Astrocyte of the spinal cord (primary cell): ENCODE measurements at regions not wholly inside any gene's neighbourhood (a gene's known extent, or its start where the extent isn't known, plus 50 kb on each side); places are given as distances from the start of the nearest gene placed in this dataset.
"Not testable (repeated sequence)": the region's sequence is repeated elsewhere in the genome, so short reads cannot be mapped to it uniquely, and the experiment has no call there.

Experiments
- DNase-seq: peaks from one replicate; pipeline ENCODE4 v3.0.0; 2011; ENCODE audit warnings: low read depth, low spot score
- H3K4me3 ChIP-seq: 2 replicates; pipeline ENCODE4 v1.5.1; 2011; ENCODE audit warnings: low read depth, mild to moderate bottlenecking, low read length, moderate library complexity
- in situ Hi-C: cut with HindIII; loops from 2 replicates; pipeline ENCODE4 v1.10.0; 2017; ENCODE audit warnings: low sequenced_read_pairs
- TF ChIP-seq, protein P1 (sequence below): IDR thresholded peaks from 2 replicates; pipeline ENCODE4 v1.5.1; 2012; ENCODE audit warnings: low read depth, mild to moderate bottlenecking, low read length, inconsistent platforms

DNA sequence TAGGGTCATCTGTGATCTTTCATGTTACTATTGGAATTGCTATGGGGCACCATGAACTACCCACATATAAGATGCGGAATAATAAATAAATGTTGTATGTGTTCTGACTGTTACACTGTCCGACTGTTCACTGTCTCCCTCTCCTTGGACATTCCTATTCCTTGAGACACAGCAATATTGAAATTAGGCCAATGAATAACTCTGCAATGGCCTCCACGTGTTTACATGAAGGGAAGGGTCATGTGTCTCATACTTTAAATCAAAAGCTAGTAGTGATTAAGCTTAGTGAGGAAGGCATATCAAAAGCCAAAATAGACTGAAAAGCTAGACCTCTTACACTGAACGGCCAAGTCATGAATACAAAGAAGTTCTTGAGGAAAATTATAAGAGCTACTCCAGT lies 751.3 kb downstream of the SOCS6 start:
- TF ChIP-seq, protein P1, sequence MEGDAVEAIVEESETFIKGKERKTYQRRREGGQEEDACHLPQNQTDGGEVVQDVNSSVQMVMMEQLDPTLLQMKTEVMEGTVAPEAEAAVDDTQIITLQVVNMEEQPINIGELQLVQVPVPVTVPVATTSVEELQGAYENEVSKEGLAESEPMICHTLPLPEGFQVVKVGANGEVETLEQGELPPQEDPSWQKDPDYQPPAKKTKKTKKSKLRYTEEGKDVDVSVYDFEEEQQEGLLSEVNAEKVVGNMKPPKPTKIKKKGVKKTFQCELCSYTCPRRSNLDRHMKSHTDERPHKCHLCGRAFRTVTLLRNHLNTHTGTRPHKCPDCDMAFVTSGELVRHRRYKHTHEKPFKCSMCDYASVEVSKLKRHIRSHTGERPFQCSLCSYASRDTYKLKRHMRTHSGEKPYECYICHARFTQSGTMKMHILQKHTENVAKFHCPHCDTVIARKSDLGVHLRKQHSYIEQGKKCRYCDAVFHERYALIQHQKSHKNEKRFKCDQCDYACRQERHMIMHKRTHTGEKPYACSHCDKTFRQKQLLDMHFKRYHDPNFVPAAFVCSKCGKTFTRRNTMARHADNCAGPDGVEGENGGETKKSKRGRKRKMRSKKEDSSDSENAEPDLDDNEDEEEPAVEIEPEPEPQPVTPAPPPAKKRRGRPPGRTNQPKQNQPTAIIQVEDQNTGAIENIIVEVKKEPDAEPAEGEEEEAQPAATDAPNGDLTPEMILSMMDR: no peak
- in situ Hi-C loops: no loop called here
- DNase-seq: peak; percentile 24
- no peak overlapping the region for H3K4me3 ChIP-seq

DNA sequence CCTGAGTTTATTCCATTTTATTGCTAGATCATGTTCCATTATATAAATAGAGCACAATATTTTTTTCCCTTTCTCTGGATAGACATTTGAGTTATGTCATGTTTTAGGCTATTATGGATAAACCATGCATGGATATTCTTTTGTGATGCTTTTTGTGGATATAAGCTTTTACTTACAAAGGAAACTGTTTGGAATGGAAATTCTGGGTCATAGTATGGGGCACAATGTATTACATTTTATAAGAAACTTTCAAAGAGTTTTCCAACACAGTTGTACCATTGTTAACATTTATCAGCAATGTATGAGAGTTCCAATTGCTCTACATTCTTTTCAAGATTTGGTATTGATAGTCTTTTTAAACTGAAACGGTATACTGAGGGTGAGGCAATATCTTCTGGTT lies 749.4 kb downstream of the SOCS6 start:
- DNase-seq: no peak
- TF ChIP-seq, protein P1: no peak
- in situ Hi-C loops: no loop called here
- no peak overlapping the region for H3K4me3 ChIP-seq

DNA sequence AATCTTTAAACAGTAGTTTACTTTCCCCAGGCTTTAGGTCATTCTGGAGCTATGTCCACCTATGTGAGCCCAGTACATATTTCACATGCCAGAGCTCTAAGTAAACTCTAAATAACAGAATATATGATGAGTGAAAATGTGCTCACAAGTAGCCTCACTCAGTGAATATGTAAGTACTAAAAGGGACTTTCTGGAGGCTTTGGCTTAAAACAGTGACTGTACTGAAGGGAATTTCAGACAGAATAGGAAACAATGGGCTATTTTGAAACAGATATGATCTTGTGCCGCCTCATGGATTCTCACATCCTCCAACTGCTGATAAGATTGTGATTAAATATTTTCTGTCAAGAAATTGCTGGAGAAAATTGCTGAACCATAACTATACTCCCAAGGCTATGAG lies 747.9 kb downstream of the SOCS6 start:
- no peak overlapping the region for H3K4me3 ChIP-seq
- peak; percentile 41 for DNase-seq
- TF ChIP-seq, protein P1: no peak
- in situ Hi-C loops: no loop called here

DNA sequence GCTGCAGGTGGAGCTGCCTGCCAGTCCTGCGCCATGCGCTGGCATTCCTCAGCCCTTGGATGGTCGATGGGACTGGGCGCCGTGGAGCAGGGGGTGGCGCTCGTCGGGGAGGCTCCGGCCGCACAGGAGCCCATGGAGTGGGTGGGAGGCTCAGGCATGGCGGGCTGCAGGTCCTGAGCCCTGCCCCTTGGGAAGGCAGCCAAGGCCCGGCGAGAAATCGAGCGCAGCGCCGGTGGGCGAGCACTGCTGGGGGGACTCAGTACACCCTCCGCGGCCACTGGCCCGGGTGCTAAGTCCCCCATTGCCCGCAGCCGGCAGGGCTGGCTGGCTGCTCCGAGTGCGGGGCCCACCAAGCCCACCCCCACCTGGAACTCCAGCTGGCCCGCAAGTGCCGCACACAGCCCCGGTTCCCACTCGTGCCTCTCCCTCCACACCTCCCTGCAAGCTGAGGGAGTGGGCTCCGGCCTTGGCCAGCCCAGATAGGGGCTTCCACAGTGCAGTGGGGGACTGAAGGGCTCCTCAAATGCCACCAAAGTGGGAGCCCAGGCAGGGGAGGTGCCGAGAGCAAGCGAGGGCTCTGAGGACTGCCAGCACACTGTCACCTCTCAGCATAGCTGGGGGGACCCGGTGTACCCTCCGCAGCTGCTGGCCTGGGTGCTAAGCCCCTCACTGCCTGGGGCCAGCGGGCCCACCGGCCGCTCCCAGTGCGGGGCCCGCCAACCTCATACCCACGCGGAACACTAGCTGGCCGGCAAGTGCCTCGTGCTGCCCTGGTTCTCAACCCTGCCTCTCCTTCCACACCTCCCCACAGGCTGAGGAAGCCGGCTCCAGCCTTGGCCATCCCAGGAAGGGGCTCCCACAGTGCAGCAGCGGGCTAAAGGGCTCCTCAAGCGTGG lies 742.7 kb downstream of the SOCS6 start:
- DNase-seq, H3K4me3 ChIP-seq, in situ Hi-C loops: not testable (repeated sequence)

DNA sequence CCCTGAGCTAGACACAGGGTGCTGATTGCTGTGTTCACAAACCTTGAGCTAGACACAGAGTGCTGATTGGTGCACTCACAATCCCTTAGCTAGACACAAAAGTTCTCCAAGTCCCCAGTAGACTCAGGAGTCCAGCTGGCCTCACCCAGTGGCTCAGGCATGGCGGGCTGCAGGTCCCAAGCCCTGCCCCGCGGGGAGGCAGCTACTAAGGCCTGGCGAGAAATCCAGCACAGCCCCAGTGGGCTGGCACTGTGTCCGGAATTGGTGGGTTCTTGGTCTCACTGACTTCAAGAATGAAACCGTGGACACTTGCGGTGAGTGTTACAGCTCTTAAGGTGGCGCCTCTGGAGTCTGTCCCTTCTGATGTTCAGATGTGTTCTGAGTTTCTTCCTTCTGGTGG lies 741.2 kb downstream of the SOCS6 start:
- DNase-seq, H3K4me3 ChIP-seq, in situ Hi-C loops: not testable (repeated sequence)

DNA sequence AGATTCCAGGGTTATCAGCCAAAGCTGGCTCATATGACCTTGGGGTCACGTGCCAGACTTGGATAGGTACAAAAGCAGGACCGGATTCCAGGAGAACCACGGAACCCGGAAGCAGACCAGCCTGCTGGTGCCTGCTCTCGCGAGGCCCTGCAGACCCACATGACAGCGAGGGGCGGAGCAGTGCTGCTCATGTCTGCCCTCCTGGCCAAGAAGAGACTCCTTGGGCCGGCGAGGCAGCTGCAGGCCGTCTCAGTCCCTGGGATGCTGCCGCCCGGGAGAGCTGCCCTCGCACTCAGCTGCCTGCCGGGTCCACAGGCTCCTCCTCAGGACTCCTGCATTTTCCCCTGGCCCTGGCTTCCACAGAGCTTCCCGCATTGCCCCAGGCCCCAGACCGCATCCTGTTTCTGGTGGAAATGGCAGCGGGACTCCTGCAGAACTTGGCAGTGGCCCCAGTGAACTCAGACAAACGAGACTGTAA lies 739.5 kb downstream of the SOCS6 start:
- H3K4me3 ChIP-seq: no peak overlapping the region
- in situ Hi-C loops: no loop called here
- DNase-seq: no peak
- TF ChIP-seq, protein P1: no peak

DNA sequence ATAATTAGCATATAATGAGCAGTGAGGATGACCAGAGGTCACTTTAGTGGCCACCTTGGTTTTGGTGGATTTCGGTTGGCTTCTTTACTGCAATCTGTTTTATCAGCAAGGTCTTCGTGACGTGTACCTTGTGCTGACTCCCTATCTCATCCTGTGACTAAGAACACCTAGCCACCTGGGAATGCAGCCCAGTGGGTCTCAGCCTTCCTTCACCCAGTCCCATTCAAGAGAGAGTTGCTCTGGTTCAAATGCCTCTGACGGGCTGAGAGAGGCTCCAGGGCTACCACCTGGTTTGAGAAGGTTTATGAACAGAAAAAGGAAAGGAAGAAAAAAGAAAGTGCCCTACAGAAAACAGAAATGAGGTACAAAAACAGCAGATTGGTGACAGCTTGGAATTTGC lies 738.7 kb downstream of the SOCS6 start:
- no peak for DNase-seq
- no peak overlapping the region for H3K4me3 ChIP-seq
- in situ Hi-C loops: no loop called here
- TF ChIP-seq, protein P1: no peak
